Inflammatory macrophage (primary cell): ENCODE measurements at regions not wholly inside any gene's neighbourhood (a gene's known extent, or its start where the extent isn't known, plus 50 kb on each side); places are given as distances from the start of the nearest gene placed in this dataset.
A peak's percentile ranks its signal among the peaks of the same experiment; 100 is the strongest.
"Not testable (repeated sequence)": the region's sequence is repeated elsewhere in the genome, so short reads cannot be mapped to it uniquely, and the experiment has no call there.

Experiments
- DNase-seq, 2 donors: peaks; one replicate each; pipeline ENCODE4 v3.0.0-alpha.2; 2020 to 2022

DNA sequence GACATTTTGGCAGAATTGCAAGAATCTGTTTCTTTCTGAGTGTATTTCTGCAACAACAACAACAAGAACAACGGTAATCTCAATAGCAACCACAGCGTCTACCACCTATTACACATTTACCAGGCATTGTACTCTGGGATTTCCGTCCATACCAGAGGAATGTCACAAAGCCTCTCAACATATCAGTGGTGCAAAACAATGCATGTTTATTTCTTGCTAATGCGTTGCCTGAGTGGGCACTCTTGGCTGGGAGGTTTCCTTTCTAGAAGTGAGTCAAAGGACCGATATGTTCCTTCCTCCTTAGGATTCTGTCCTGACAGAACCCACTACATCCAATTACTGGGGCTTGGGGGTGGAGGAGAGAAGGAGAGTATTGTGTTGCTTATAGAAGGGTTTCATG, 585.6 kb downstream of the TSN start:
- no peak for DNase-seq

DNA sequence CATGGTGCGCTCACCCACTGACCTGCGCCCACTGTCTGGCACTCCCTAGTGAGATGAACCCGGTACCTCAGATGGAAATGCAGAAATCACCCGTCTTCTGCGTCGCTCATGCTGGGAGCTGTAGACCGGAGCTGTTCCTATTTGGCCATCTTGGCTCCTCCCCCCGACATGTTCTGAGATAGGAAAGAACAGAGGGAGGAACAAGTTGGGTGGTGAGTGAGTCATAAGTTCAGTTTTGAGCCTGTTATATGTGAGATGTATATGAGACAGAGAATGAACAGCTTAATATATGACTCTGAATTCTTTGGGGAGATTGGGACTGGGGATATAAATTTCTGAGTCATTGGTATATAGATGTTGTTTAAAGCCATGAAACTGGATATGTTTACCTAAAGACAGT, 596.7 kb downstream of the TSN start:
- not testable (repeated sequence) for DNase-seq

DNA sequence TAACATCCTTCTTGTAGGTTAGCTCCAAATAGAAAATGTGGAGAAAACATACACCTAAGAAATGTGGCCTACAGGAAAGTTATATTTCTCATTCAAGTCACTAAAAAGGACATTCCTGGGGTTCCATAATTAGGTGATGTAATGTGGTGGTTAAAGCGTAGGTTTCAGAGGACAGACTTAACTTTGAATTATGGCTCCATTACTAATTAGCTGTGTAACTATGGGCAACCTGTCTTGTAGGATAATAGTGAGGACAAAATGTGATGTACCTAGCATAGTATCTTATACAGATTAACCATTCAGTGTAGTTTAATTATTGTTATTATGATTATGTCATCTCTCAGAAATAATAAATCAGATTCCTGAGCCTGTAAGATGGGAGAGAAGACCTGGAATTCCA, 602.5 kb downstream of the TSN start:
- DNase-seq, result no peak

DNA sequence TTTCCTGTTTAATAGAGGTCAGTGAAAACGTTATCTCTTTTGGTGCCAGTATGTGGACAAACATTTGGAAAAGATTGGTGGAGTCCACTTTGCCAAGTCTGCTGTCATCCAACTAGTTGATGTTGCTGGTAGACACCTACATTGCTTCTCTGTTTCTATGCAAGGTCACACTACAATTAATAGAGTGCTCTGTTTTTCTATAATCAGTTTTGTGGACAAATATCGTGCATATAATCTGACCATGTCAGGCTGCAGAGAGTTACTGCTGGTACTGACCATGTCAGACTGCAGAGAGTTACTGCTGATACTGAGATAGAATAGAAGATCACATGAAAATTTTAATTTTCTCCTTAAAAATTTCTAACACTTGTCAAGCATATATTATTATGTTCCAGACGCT, 603.3 kb downstream of the TSN start:
- no peak for DNase-seq

DNA sequence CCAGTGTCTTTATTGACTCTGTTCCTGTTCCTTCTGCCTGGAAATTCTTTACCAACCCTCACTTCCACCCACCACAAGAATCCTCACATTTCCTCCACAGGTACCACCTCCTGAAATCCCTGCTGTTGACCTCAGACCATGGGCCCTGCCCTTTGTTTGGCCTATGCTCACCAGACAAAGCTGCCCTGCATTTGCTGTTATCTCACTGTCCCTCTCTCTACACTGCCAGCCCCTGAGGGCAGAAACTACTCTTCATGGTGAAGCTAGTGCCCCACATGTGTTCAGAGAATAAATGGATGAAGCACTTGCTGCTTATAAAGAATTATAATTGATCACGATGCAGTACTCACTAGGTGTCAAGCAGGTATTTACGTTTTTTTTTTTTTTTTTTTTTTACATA, 608.4 kb downstream of the TSN start:
- DNase-seq, result no peak

DNA sequence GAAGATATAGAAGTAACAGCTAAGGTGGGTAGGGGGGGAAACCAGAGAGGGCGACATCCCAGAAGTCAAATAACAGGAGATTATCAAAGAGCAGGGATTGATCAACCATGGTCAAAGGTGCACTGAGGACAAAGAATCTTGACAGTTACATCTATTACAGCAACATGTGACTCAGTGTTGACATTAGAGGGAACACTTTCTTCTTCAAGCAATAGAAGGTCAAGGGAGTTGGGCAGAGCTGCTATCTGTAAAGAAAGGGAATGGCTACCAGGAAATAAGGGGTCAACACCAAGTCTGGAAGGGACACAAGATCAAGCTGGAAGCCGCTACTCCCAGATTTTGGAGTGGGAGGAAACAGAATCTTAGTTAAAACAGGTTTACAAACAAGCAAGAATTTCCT, 611.0 kb downstream of the TSN start:
- DNase-seq, result no peak

DNA sequence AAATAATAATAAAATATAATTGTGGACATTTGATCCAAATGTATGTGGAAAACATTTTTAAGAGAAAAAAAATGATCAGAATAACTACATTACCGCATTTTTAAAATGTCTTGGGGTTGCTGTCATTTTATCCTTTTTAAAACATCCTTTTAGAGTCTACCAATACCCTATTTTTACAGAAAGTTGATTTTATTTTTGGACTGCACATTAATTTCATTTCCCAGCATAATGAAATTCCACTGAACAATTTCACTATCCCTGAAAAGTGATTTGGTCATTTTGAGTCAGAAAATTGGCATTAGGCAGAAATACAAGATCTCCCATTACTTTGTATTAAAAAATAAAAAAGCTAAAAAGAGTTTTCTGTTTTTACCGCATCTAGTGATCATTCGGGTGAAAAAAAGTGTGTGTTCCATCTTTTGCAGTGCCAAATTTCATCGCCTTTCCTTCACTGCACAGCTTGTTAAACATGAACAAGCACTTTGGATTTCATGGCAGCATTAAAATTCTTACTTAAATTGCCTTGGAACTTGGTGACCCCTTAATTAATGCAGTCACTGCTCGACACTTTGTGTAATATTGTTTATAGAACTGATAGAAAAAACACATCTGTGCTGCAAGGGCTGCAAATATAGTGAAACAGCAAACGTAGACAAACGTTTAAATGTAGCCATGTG, 611.7 kb downstream of the TSN start:
- DNase-seq, result no peak

DNA sequence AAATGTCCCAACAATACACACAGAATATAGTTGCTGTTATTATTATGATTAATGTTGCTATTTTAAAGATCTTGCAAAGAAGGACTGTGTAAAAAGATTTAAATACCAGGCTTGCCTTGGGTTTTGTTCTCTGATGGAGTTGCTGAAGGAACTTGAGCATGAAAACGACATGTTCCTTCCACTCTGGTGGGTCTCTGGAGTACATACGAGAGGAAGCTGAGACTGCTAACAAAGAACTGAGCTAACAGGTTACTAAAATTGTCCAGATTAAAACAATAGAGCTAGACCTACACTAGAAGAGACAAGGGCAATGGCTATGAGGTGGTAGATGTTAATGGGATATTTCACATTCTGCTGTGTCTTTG, 612.2 kb downstream of the TSN start:
- DNase-seq, result no peak

DNA sequence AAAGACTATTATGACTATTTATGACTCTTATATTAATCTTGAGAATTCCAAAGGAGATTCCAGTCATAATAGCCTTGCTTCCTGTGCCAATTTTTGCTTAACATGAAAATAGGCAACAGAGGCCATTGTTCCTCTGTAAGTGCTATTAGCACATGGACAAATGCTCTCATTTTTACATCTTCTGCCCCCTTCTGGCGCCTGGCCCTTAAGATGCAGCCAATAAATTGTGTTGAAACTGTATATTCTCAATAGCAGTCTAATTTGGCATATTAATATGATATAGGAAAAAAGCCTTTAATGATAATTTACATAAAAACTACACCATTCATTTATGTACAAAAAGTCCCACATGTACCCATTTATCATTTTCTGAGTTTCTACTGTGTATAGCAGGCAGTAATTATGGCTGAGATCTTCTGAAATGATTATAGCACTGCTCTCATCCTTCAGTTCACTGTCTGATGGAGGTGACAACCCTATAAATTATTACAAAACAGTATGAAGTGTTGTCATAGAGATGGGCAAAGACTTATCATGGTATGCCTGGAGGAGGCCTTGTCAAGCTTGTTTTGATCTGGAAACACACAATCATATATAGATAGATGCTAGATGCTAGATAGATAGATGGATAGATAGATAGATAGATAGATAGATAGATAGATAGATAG, 613.3 kb downstream of the TSN start:
- peak in 1 of 2 donors; percentile 1 for DNase-seq

DNA sequence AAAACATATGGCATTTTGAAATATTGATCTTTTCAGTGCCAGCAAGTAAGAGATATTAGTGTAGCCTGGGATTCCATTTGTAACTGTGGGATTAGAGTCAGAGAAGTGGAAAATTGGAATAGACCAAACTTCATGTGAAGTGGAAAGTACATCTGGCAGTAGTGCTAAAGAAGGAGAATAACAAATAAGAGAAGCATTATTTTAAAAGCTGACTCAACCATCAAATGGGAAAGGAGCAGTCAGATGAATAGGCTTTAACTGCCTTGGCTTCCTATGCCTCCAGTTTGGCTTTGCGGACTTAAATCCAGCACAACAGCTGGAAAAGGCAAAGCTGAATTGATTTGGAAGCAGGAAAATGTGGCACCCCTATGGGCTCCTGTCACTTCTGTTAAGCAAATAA, 623.1 kb downstream of the TSN start:
- DNase-seq, result no peak

DNA sequence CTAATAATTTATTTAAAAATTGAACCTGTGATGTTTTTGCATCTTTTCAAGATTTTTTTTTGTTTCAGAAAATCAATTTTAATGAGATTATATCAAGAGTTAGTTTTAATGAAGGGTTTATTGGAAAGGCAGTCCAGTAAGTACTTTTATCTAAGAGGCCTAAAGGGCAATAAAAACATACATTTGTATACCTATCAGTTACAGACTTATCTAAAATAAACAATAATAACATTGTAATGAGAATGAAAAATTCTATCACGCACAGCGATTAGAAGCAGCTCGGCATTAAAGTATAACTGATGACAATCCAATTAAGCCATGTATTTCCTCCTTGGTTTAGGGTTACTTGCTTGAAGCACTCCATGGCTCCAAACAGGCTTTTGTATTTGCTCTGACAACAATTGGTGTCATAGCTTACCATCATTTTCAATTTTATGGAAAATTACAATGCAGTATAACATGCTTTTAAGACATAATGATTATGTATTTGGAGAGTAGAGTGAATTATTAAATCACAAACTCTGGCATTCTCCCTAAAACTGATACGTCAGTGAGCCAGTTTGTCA, 629.4 kb downstream of the TSN start:
- DNase-seq, result no peak

DNA sequence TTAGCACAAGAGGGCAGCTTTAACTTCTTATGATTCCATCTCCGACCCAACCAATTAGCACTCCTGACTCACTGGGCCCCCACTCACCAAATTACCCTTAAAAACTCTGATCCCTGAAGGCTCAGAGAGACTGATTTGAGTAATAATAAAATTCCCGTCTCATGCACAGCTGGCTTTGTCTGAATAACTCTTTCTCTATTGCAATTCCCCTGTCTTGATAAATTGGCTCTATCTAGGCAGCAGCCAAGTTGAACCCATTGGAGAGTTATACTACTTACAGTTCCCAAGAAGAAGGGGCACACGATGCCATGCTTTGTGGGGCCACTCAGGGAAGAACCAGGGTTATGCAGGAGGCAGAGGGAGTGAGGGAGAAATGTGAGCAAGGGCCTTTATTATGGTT, 632.8 kb downstream of the TSN start:
- no peak for DNase-seq

DNA sequence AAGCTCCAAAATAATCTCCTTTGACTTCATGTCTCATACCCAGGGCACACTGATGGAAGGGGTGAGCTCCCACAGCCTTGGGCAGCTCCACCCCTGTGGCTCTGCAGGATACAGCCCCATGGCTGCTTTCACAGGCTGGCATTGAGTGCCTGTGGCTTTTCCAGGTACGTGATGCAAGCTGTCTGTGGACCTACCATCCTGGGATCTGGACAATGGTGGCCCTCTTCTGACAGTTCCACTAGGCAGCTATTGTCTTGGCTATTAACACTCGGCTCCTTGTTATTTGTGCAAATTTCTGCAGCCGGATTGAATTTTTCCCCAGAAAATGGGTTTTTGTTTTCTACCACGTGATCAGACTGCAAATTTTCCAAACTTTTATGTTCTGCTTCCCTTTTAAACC, 634.2 kb downstream of the TSN start:
- no peak for DNase-seq

DNA sequence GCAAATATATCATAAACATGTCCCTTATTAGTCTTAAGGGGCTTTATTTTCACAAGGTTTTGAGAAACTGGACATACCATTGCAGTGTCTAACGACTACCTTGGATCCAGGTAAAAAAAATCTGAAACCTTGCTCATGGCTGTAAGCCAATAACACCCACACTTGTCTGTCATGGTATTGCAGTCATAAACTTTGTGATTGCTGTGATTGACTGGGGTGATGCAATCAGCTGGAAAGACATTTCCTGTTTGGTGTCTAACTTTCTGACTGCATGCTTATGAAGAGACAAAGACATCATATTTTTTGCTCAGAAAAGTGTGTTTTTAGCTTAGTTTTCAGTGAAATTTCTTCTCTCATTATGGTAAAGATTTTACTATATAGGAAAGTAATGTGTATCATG, 635.0 kb downstream of the TSN start:
- DNase-seq, result peak in 1 of 2 donors; percentile 4

DNA sequence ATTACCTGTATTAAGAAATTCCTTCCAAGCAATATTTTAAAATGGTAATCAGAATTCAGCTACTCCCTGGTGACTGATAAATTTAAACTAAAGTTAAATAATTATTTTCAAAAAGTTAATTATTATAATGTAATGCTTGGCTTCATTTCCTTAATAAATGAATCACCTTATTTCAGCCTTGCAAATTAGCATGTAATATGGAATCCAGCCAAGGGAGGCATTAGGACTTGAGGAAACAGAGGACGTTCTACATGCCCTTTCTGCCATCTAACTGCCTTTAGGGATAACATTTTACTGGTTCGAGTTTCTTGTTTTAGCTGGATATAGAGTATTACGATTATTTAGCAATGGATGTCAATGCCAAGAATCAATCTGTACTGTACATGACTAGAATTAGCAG, 636.3 kb downstream of the TSN start:
- DNase-seq, result no peak

DNA sequence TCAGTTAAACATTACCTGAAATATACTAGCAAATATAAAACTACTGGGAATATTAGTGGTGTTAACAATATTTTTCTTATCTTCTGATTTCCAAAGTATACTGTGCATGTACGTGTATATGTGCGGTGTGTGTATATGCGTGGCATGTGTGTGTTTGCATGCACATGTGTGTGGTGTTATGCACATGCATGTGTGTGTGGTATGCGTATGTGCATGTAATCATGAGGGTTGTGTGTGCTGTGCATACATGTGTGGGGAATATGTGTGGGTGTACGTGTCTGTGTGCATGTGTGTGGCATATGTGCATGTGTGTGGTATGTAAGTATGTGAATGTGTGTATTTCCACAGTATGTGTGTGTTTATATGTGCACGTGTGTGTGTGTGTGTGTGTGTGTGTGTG, 640.2 kb downstream of the TSN start:
- DNase-seq, result no peak

DNA sequence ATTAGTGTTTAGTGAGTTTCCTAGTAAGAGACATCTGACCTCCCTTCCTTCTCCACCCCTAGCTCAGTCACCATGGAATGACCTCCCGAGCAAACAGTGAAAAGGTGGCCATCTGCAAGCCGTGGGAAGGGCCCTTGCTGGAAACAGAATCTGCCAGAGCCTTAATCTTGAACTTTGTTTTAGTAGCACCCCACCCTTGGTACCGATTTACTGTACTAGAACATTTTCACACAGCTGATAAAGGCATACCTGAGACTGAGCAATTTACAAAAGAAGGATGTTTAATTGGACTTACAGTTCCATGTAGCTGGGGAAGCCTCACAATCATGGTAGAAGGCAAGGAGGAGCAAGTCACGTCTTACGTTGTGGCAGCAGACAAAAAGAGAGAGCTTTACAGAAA, 655.8 kb downstream of the TSN start:
- DNase-seq, result no peak

DNA sequence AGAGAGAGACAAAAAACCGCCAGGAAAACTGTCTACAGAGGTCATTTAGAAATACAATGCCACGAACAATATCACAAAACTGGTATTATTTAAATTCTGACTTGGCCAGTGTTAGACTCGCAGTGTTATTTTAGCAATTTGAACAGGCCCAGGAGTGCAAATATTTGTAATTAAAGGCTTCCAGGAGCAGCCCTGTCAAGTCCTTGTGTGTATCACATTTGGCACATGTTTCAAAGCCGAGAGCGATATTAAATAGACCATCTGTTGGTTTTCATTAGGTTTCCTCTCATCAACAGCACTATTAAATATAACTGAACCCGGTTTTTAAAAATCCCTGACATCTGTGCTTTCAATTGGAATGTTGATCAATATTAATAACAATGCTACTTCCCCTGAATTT, 656.9 kb downstream of the TSN start:
- no peak for DNase-seq

DNA sequence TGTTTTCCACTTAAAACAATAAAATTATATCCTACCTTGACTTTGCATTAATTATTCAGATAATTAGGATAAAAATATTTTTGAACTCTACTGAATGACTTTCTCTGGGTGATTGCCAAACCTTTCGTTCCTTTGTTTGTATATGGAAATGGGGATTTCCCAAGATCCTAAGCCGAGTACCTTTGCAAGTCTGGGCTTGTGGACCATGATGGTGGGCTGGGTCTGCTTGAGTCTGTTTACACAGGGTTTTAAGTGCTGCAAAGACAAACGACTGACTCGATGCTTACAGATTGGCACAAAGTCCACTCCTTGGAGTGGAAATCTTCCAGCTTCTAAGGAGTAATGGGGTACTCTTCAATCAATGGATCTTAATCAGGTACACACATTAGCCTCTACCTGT, 659.5 kb downstream of the TSN start:
- DNase-seq, result no peak

DNA sequence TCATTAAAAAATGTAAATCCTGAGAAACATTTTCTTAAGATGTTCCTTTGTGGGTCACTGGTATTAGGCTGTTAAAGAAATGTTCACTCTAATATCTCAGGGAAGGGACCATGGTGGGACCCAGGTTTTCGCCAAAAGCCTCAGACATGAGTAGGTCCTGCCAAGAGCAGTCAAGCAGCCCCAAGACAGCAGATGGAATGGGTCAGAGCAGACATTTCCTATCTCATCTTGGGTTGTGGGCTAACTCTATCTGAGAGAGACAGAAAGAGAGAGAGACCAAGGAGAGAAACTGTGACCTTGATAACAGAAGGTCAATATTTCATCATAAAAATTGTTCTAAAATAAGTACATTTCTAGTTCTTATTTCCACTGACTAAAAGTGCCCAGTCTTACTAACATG, 661.7 kb downstream of the TSN start:
- no peak for DNase-seq

DNA sequence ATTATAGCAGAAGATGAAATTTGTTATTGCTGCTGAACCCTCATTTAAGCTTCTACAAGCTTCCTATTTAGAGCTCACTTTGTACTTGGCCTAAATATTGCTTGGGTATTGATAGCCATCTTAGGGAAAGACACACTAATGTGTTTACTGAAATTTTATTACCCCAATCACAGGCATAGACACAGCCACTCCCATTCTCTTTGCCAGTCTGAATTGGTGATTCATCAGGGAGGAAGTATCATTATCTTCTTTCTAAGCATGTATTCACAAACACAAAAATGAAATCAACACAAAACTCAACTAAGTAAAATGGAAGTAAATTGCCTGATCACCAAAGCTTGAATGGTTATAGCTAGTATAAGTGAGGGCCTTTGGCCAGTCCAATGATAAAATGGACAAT, 666.3 kb downstream of the TSN start:
- no peak for DNase-seq

DNA sequence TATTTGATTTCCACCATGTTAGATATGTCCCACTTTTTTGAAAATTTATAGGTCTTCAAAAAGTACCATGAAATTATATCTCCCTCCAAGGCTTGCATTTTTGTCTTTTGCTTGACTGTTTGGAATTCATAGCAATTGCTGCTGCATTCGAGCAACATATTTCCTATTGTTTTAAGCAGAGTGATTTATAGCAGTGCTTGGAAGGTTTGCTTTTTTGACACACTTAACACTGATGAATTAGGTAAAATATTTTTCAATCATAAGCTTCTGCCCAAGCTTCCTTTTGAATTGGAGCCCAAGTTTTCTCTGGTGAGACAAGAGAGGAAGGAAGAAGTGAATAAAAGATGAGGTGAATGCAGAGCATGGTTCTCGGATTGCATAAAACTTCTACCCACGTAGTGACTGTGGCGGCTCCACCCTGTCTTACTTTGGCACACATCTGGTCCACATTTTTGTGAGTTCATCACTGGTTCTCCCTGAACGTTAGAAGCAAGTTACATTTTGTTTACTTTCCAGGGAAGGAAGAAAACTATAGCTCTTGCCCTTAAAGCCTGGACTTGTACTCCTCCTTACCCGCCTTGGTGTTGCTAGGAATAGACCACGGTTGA, 667.0 kb downstream of the TSN start:
- DNase-seq, result no peak

DNA sequence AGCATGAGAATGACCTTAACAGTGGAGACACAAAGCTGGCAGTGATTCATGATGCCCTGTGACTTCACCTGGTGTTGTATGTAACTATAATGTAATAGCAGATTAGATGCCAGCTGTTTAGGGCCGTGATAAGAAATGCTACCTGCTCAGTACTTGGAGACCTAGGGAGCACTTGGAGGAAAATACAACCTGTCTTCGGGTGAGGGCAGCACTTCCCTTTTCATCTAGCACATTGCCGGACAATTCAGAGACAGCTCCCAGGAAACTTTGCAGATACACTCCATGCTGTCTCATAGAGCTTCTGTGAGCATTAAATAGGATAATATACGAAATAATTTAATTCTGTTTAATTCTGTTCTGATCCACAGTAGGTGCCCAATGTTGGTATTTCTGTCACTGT, 668.5 kb downstream of the TSN start:
- no peak for DNase-seq

DNA sequence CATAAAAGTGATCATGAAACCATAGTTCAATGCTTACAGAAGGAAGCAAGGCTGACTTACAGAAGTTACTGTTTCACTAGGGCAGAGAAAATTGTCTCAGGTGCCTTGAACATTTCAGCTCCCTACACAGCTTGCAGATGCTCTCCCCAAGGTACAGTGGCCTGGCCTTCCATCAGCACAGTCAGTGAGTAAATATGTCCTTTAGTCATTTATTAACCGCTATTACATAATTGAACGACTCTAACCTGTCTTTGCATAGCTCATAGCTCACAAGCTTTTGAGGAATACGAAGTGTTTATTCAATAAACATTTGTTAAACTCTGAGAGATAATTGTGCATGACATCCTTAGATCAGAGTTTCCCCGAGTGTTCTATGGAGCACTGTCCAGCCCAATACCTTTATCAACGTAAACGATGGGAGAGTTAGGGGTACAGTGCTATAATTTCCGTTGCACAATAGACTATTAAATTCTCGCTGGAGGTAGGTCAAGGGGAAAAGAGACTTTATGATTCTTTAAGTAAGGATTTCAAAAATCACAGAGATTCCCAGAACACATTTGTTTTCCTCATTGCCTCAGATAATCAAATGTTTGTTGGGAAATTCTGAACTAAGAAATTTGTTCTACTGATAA, 677.8 kb downstream of the TSN start:
- no peak for DNase-seq
